ENCODE measurements at regions not wholly inside any gene's neighbourhood (a gene's known extent, or its start where the extent isn't known, plus 50 kb on each side); places are given as distances from the start of the nearest gene placed in this dataset.

GRCh38 chr7:52475001-52475582 lies 560.3 kb upstream of the POM121L12 start:
- Histone ChIP-seq H3K36me3 (ENCODE audit: control insufficient read depth, low read length) (no peaks in the 10 kb centered on the region), H3K4me1 (ENCODE audit: control insufficient read depth, low read length) (peaks cover 7% of the 10 kb centered on the region; the same call in 1 of the 2 replicates), H4K20me1 (ENCODE audit: control insufficient read depth, insufficient read depth, low read depth, low read length) (no peaks in the 10 kb centered on the region), H3K4me2 (ENCODE audit: low read length) (no peak overlapping the region), H3K9me2 (replicated peaks; ENCODE audit: control insufficient read depth, low read length) (no peaks in the 10 kb centered on the region), H3F3A (ENCODE audit: control insufficient read depth, insufficient read depth) (no peaks in the 10 kb centered on the region), H3K4me3 (ENCODE audit: low read length) (no peak overlapping the region), H3K27me3 (ENCODE audit: control insufficient read depth, low read length) (no peaks in the 10 kb centered on the region), H3K79me2 (ENCODE audit: control insufficient read depth, low read length) (no peaks in the 10 kb centered on the region), H3K27ac (ENCODE audit: low read depth, low read length) (no peak overlapping the region), H3K9me3 (ENCODE audit: control insufficient read depth, insufficient read depth, low read length) (peaks cover 22% of the 10 kb centered on the region)
- TF ChIP-seq CTCF (IDR thresholded peaks at IDR 0.05; ENCODE audit: low read depth, low read length, poor library complexity, severe bottlenecking) (no peak), EZH2phosphoT487 (IDR thresholded peaks at IDR 0.05; ENCODE audit: borderline replicate concordance, low read length) (no peak)

- no peaks in the 10 kb centered on the region for H3K27me3 ChIP-seq (ENCODE audit: control insufficient read depth, low read length)
- no peaks in the 10 kb centered on the region for H4K20me1 ChIP-seq (ENCODE audit: control insufficient read depth, insufficient read depth, low read depth, low read length)
- H3K36me3 ChIP-seq (ENCODE audit: control insufficient read depth, low read length): no peaks in the 10 kb centered on the region
- TF ChIP-seq CTCF (IDR thresholded peaks at IDR 0.05; ENCODE audit: low read depth, low read length, poor library complexity, severe bottlenecking): no peak
- no peak overlapping the region for H3K27ac ChIP-seq (ENCODE audit: low read depth, low read length)
- no peak overlapping the region for H3K4me2 ChIP-seq (ENCODE audit: low read length)
- no peaks in the 10 kb centered on the region for H3F3A ChIP-seq (ENCODE audit: control insufficient read depth, insufficient read depth)
- H3K4me3 ChIP-seq (ENCODE audit: low read length): no peak overlapping the region
- H3K4me1 ChIP-seq (ENCODE audit: control insufficient read depth, low read length): peaks cover 5% of the 10 kb centered on the region; the same call in 1 of the 2 replicates
- peaks cover 24% of the 10 kb centered on the region for H3K9me3 ChIP-seq (ENCODE audit: control insufficient read depth, insufficient read depth, low read length)
- H3K9me2 ChIP-seq (replicated peaks; ENCODE audit: control insufficient read depth, low read length): no peaks in the 10 kb centered on the region
- no peaks in the 10 kb centered on the region for H3K79me2 ChIP-seq (ENCODE audit: control insufficient read depth, low read length)
Measured at GRCh38 chr7:52473756-52474155, 561.7 kb upstream of the POM121L12 start.

- no peaks in the 10 kb centered on the region for H3F3A ChIP-seq (ENCODE audit: control insufficient read depth, insufficient read depth)
- TF ChIP-seq EZH2phosphoT487 (IDR thresholded peaks at IDR 0.05; ENCODE audit: borderline replicate concordance, low read length) (no peak), CTCF (IDR thresholded peaks at IDR 0.05; ENCODE audit: low read depth, low read length, poor library complexity, severe bottlenecking) (no peak)
- H3K4me3 ChIP-seq (ENCODE audit: low read length): no peak overlapping the region
- no peaks in the 10 kb centered on the region for H4K20me1 ChIP-seq (ENCODE audit: control insufficient read depth, insufficient read depth, low read depth, low read length)
- H3K27ac ChIP-seq (ENCODE audit: low read depth, low read length): no peak overlapping the region
- H3K9me3 ChIP-seq (ENCODE audit: control insufficient read depth, insufficient read depth, low read length): peaks cover 17% of the 10 kb centered on the region
- H3K36me3 ChIP-seq (ENCODE audit: control insufficient read depth, low read length): no peaks in the 10 kb centered on the region
- no peak overlapping the region for H3K4me2 ChIP-seq (ENCODE audit: low read length)
- H3K9me2 ChIP-seq (replicated peaks; ENCODE audit: control insufficient read depth, low read length): no peaks in the 10 kb centered on the region
- H3K79me2 ChIP-seq (ENCODE audit: control insufficient read depth, low read length): no peaks in the 10 kb centered on the region
- no peaks in the 10 kb centered on the region for H3K27me3 ChIP-seq (ENCODE audit: control insufficient read depth, low read length)
- no peaks in the 10 kb centered on the region for H3K4me1 ChIP-seq (ENCODE audit: control insufficient read depth, low read length)
Measured at GRCh38 chr7:52472006-52472620, 563.3 kb upstream of the POM121L12 start.

Measured in DOHH2 (cell line).